GM18907 (cell line): ENCODE measurements at regions not wholly inside any gene's neighbourhood (a gene's known extent, or its start where the extent isn't known, plus 50 kb on each side); places are given as distances from the start of the nearest gene placed in this dataset.

Experiments used
- ATAC-seq: cut with Tn5 transposase; IDR thresholded peaks from one replicate; pipeline ENCODE4 v1.9.1; 2021; ENCODE audit warnings: mild to moderate bottlenecking, moderate library complexity; ENCODE audit not compliant: unreplicated experiment

GRCh38 chr2:12074845-12075217 lies 328.4 kb downstream of the LPIN1 start:
- ATAC-seq, result no peak

GRCh38 chr2:12075603-12076002 lies 329.2 kb downstream of the LPIN1 start:
- ATAC-seq, result no peak

- no peak for ATAC-seq
Observed at GRCh38 chr2:12076810-12077209, 330.4 kb downstream of the LPIN1 start.

GRCh38 chr2:12080360-12080759 lies 333.9 kb downstream of the LPIN1 start:
- no peak for ATAC-seq

GRCh38 chr2:12081481-12082210 lies 335.2 kb downstream of the LPIN1 start:
- ATAC-seq, result no peak

GRCh38 chr2:12083081-12083581 lies 336.7 kb downstream of the LPIN1 start:
- no peak for ATAC-seq

GRCh38 chr2:12083713-12084419 lies 337.4 kb downstream of the LPIN1 start:
- ATAC-seq, result no peak

- ATAC-seq, result no peak
Observed at GRCh38 chr2:12087175-12087574, 340.7 kb downstream of the LPIN1 start.

- ATAC-seq, result no peak
Observed at GRCh38 chr2:12087671-12088380, 341.4 kb downstream of the LPIN1 start.

- no peak for ATAC-seq
Observed at GRCh38 chr2:12089001-12089400, 342.6 kb downstream of the LPIN1 start.

- no peak for ATAC-seq
Observed at GRCh38 chr2:12089496-12089895, 343.1 kb downstream of the LPIN1 start.

GRCh38 chr2:12090072-12090471 lies 343.6 kb downstream of the LPIN1 start:
- no peak for ATAC-seq

GRCh38 chr2:12090590-12090989 lies 344.2 kb downstream of the LPIN1 start:
- no peak for ATAC-seq

- ATAC-seq, result no peak
Observed at GRCh38 chr2:12091201-12091806, 344.9 kb downstream of the LPIN1 start.

- ATAC-seq, result no peak
Observed at GRCh38 chr2:12094134-12094533, 347.7 kb downstream of the LPIN1 start.

- no peak for ATAC-seq
Observed at GRCh38 chr2:12096051-12096787, 349.8 kb downstream of the LPIN1 start.

- ATAC-seq, result no peak
Observed at GRCh38 chr2:12096788-12097449, 350.5 kb downstream of the LPIN1 start.

- ATAC-seq, result no peak
Observed at GRCh38 chr2:12097859-12098258, 351.4 kb downstream of the LPIN1 start.

- no peak for ATAC-seq
Observed at GRCh38 chr2:12099374-12099773, 352.9 kb downstream of the LPIN1 start.

GRCh38 chr2:12102679-12103078 lies 356.2 kb downstream of the LPIN1 start:
- ATAC-seq, result no peak
